ENCODE measurements at regions not wholly inside any gene's neighbourhood (a gene's known extent, or its start where the extent isn't known, plus 50 kb on each side); places are given as distances from the start of the nearest gene placed in this dataset.
A peak's percentile ranks its signal among the peaks of the same experiment; 100 is the strongest.

GRCh38 chrX:40171513-40172400 lies 74.0 kb upstream of the BCOR start:
- peak overlapping the region; percentile 38 for H3K4me3 ChIP-seq (replicated peaks; ENCODE audit: low read depth, low read length)
- no peak for TF ChIP-seq CTCF (IDR thresholded peaks at IDR 0.05; ENCODE audit: low read length, missing control alignments)
- peak; percentile 41 for DNase-seq (ENCODE audit: low read depth)

DNA sequence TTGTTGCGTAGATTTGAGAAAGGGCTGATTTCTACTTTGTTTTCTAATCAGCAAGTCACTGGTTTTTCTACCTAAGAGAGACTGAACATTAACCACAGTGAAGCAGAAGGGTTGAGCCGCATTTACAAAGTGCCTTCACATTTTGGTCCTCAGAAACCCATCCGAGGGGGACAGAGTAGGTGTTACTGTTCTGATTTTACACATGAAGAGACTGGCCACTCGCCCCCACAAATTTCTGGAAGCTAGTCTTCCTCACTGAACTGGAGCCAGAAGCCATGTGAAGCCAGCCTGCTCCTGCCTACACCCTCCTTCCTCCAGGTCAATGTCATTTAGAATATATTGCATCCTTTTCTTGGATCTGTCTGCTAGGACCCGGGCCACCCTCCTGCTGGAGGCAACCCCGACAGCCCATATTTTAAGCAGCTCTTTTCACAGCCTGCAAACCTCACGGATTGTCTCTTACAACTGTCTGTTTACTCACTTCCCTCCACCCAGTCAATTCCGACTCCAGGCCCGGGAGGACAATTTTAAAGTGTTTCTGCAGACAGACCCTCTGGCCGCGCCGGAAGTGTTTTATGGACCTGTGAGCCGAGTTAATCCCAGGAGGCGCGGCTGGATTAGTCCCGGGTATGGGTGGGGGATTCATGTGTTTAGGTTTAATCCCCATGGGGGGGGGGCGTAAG lies 73.2 kb upstream of the BCOR start:
- no peak overlapping the region for H3K4me3 ChIP-seq (replicated peaks; ENCODE audit: low read depth, low read length)
- no peak for TF ChIP-seq CTCF (IDR thresholded peaks at IDR 0.05; ENCODE audit: low read length, missing control alignments)
- DNase-seq (ENCODE audit: low read depth): no peak

DNA sequence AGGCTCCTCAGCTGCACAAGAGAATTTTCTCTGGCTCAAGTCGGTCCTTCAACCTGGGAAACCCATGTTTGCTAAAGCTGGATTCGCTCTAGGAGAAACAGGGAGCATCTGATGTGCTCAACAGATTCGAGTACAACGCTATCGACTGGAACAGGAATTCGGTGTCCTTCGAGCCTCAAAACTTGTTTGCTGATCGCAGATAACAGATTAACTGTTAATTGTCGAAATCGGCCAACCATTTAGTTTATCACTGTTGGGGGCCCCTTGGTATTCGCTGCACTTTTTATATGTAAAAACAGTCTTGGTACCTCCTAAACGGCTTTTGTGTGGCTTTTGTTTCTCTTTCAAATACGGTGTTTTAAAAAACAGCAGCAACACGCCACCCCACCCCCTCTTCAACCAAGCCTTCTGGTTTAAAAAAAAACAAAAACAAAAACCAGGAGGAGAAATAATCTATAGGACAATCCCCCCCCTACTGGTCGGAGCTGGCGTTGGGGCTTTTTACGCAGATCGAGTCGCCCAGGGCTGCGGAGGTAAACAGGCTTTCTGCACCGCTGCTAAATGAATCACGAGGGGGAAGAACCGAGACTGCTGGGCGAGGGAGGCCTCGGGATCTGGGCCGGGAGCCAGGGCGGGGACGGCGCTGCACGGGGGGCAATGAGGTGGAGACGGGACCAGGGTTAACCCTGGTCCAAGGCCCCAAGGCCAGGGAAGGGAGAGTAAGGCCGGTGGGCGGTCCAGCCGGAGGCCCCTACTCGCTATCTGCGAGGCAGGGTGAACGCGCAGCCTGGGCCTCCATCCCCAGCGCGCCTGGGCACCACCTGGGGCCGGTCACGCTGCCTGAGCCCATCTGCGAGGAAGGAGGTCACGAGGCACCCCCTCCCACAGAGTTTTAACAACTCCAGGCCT lies 71.7 kb upstream of the BCOR start:
- H3K4me3 ChIP-seq (replicated peaks; ENCODE audit: low read depth, low read length): no peak overlapping the region
- peak; percentile 48 for TF ChIP-seq CTCF (IDR thresholded peaks at IDR 0.05; ENCODE audit: low read length, missing control alignments)
- DNase-seq (ENCODE audit: low read depth): peak; percentile 84

DNA sequence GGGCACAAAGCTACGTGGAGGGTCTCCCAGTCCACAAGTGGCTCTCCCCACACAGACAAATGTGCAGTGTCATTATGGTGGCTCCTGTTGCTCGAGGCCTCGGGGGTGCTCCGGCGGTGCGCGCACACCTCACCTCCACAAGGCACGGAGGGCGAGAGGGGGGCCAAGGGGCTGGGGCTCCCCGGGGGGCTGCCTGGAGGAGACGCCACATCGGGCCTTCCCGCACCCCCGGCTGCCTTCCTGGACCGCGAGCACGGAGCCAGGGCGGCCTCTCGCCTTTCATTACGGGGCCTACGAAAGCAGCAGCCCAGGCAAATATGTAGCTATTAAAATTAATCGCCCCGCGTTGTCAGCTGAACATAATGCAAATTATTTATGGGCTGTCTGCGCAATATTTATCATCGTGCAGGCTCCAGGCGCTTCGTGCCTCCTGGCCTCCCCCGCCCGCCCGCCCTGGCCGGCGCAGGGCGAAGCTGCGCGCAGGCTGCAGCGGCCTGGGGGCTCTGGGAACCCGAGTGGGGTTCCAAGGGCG lies 70.8 kb upstream of the BCOR start:
- H3K4me3 ChIP-seq (replicated peaks; ENCODE audit: low read depth, low read length): no peak overlapping the region
- no peak for DNase-seq (ENCODE audit: low read depth)
- TF ChIP-seq CTCF (IDR thresholded peaks at IDR 0.05; ENCODE audit: low read length, missing control alignments): no peak

GRCh38 chrX:40167850-40168479 lies 70.2 kb upstream of the BCOR start:
- TF ChIP-seq CTCF (IDR thresholded peaks at IDR 0.05; ENCODE audit: low read length, missing control alignments): no peak
- no peak for DNase-seq (ENCODE audit: low read depth)

DNA sequence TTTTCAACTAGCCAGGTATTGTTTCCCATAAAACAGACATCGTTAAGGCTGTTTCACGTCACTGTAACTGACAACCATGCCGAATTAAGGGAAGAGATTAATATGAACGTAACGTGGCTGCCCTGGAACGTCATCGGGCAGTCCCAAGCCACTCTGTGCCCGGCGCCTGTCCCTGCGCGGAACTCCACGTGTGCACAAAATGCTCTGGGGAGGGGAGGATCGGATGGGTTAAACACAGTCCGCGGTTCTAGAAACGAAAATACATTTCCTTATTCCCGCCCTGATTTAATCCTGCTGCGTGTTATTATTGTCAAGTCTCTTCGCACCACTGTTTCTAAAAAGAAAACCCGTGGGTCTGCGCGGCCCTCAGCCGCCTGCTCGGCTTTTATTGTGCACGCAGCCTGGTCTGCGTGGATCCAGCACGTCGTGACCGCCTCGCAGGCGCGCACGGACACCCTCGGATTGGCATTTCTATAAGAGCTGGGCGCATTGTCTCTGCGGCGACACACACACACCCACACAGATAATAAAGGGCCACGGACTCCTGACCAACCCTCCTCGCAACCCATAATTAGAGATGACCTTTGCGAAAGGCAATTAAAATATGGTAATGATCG lies 69.6 kb upstream of the BCOR start:
- TF ChIP-seq CTCF (IDR thresholded peaks at IDR 0.05; ENCODE audit: low read length, missing control alignments): no peak
- no peak for DNase-seq (ENCODE audit: low read depth)
- H3K4me3 ChIP-seq (replicated peaks; ENCODE audit: low read depth, low read length): peak overlapping the region; percentile 17

More at GRCh38 chrX:40167850-40168479, 70.2 kb upstream of the BCOR start:
- peak overlapping the region; percentile 1 for H3K4me3 ChIP-seq (replicated peaks; ENCODE audit: low read depth, low read length)

Measured in fibroblast of pulmonary artery (primary cell).